Central memory CD8-positive, alpha-beta T cell (primary cell): ENCODE measurements at regions not wholly inside any gene's neighbourhood (a gene's known extent, or its start where the extent isn't known, plus 50 kb on each side); places are given as distances from the start of the nearest gene placed in this dataset.

ENCODE experiments used
- ATAC-seq: fragments of 150-1000 bp; cut with Tn5 transposase; replicated peaks from 2 replicates; pipeline ENCODE4 v1.10.0; 2022; ENCODE audit warnings: mild to moderate bottlenecking, moderate FRiP score, moderate number of reproducible peaks; ENCODE audit not compliant: poor library complexity, severe bottlenecking; ENCODE audit errors: extremely low read depth
- DNase-seq, 2 donors: peaks; one replicate each; pipeline ENCODE4 v3.0.0; 2021; ENCODE audit warnings: low spot score in 2 of 2
- H3K27ac Mint-ChIP-seq: one replicate; pipeline ENCODE4 v1.8.0; 2022; ENCODE audit warnings: low read depth, mild to moderate bottlenecking, moderate library complexity, mixed read lengths
- H3K27me3 Mint-ChIP-seq: one replicate; pipeline ENCODE4 v1.8.0; 2022; ENCODE audit warnings: mixed read lengths
- H3K36me3 Mint-ChIP-seq: one replicate; pipeline ENCODE4 v1.8.0; 2022; ENCODE audit warnings: mild to moderate bottlenecking, moderate library complexity, mixed read lengths; ENCODE audit not compliant: insufficient read depth
- H3K4me1 Mint-ChIP-seq: one replicate; pipeline ENCODE4 v1.8.0; 2022; ENCODE audit warnings: mixed read lengths
- H3K4me3 Mint-ChIP-seq: one replicate; pipeline ENCODE4 v1.8.0; 2022; ENCODE audit warnings: mild to moderate bottlenecking, moderate library complexity, mixed read lengths
- H3K9me3 Mint-ChIP-seq: one replicate; pipeline ENCODE4 v1.8.0; 2022; ENCODE audit warnings: mixed read lengths

- no peaks in the 10 kb centered on the region for H3K36me3 Mint-ChIP-seq
- ATAC-seq = no peak
- H3K27me3 Mint-ChIP-seq = peaks cover 10% of the 10 kb centered on the region
- no peak overlapping the region for H3K4me3 Mint-ChIP-seq
- H3K4me1 Mint-ChIP-seq = no peaks in the 10 kb centered on the region
- peaks cover 5% of the 10 kb centered on the region for H3K9me3 Mint-ChIP-seq
- no peak for DNase-seq
- no peak overlapping the region for H3K27ac Mint-ChIP-seq
Measured at GRCh38 chr12:114240288-114240687, 165.7 kb downstream of the TBX5 start.

- ATAC-seq (no peak), DNase-seq (no peak)
- no peaks in the 10 kb centered on the region for H3K9me3 Mint-ChIP-seq
- no peaks in the 10 kb centered on the region for H3K27me3 Mint-ChIP-seq
- no peak overlapping the region for H3K27ac Mint-ChIP-seq
- no peaks in the 10 kb centered on the region for H3K4me1 Mint-ChIP-seq
- no peaks in the 10 kb centered on the region for H3K36me3 Mint-ChIP-seq
- H3K4me3 Mint-ChIP-seq = no peak overlapping the region
Measured at GRCh38 chr12:114238808-114239207, 167.1 kb downstream of the TBX5 start.

- Mint-ChIP-seq H3K27ac (no peak overlapping the region), H3K4me1 (no peaks in the 10 kb centered on the region), H3K36me3 (no peaks in the 10 kb centered on the region), H3K9me3 (no peaks in the 10 kb centered on the region), H3K27me3 (no peaks in the 10 kb centered on the region), H3K4me3 (no peak overlapping the region)
- ATAC-seq (no peak), DNase-seq (no peak)
Measured at GRCh38 chr12:114237230-114237629, 168.7 kb downstream of the TBX5 start.

- H3K4me3 Mint-ChIP-seq = no peak overlapping the region
- no peaks in the 10 kb centered on the region for H3K9me3 Mint-ChIP-seq
- DNase-seq (no peak), ATAC-seq (no peak)
- H3K27ac Mint-ChIP-seq = no peak overlapping the region
- no peaks in the 10 kb centered on the region for H3K27me3 Mint-ChIP-seq
- H3K4me1 Mint-ChIP-seq = no peaks in the 10 kb centered on the region
- no peaks in the 10 kb centered on the region for H3K36me3 Mint-ChIP-seq
Measured at GRCh38 chr12:114232187-114232586, 173.8 kb downstream of the TBX5 start.

GRCh38 chr12:114229150-114229549 lies 176.8 kb downstream of the TBX5 start:
- no peak overlapping the region for H3K27ac Mint-ChIP-seq

GRCh38 chr12:114226241-114226928 lies 179.6 kb downstream of the TBX5 start:
- Mint-ChIP-seq H3K36me3 (no peaks in the 10 kb centered on the region), H3K27ac (no peak overlapping the region), H3K27me3 (peaks cover 27% of the 10 kb centered on the region), H3K9me3 (peaks cover 6% of the 10 kb centered on the region), H3K4me3 (no peak overlapping the region), H3K4me1 (no peaks in the 10 kb centered on the region)
- no peak for ATAC-seq
- no peak for DNase-seq

More at GRCh38 chr12:114229150-114229549, 176.8 kb downstream of the TBX5 start:
- Mint-ChIP-seq H3K9me3 (no peaks in the 10 kb centered on the region), H3K4me3 (no peak overlapping the region), H3K4me1 (no peaks in the 10 kb centered on the region), H3K27me3 (peaks cover 11% of the 10 kb centered on the region), H3K36me3 (no peaks in the 10 kb centered on the region)
- DNase-seq (no peak), ATAC-seq (no peak)

- Mint-ChIP-seq H3K4me1 (no peaks in the 10 kb centered on the region), H3K27ac (no peak overlapping the region), H3K27me3 (peaks cover 30% of the 10 kb centered on the region), H3K9me3 (peaks cover 11% of the 10 kb centered on the region), H3K4me3 (no peak overlapping the region), H3K36me3 (no peaks in the 10 kb centered on the region)
- no peak for ATAC-seq
- no peak for DNase-seq
Measured at GRCh38 chr12:114221957-114222630, 183.8 kb downstream of the TBX5 start.

GRCh38 chr12:114221136-114221833 lies 184.7 kb downstream of the TBX5 start:
- ATAC-seq = no peak

GRCh38 chr12:114220311-114220710 lies 185.6 kb downstream of the TBX5 start:
- DNase-seq = no peak
- peaks cover 11% of the 10 kb centered on the region for H3K9me3 Mint-ChIP-seq
- no peak overlapping the region for H3K27ac Mint-ChIP-seq
- no peaks in the 10 kb centered on the region for H3K36me3 Mint-ChIP-seq
- H3K4me3 Mint-ChIP-seq = no peak overlapping the region
- peaks cover 37% of the 10 kb centered on the region for H3K27me3 Mint-ChIP-seq
- no peaks in the 10 kb centered on the region for H3K4me1 Mint-ChIP-seq
- ATAC-seq = no peak

More at GRCh38 chr12:114221136-114221833, 184.7 kb downstream of the TBX5 start:
- Mint-ChIP-seq H3K27me3 (peaks cover 37% of the 10 kb centered on the region), H3K9me3 (peaks cover 11% of the 10 kb centered on the region), H3K36me3 (no peaks in the 10 kb centered on the region), H3K4me3 (no peak overlapping the region), H3K4me1 (no peaks in the 10 kb centered on the region), H3K27ac (no peak overlapping the region)
- DNase-seq = no peak

GRCh38 chr12:114218136-114218535 lies 187.8 kb downstream of the TBX5 start:
- H3K9me3 Mint-ChIP-seq = peaks cover 7% of the 10 kb centered on the region
- DNase-seq (no peak), ATAC-seq (no peak)
- H3K4me1 Mint-ChIP-seq = no peaks in the 10 kb centered on the region
- no peak overlapping the region for H3K27ac Mint-ChIP-seq
- no peak overlapping the region for H3K4me3 Mint-ChIP-seq
- peaks cover 16% of the 10 kb centered on the region for H3K27me3 Mint-ChIP-seq
- no peaks in the 10 kb centered on the region for H3K36me3 Mint-ChIP-seq

- DNase-seq = no peak
- no peak overlapping the region for H3K4me3 Mint-ChIP-seq
- H3K27me3 Mint-ChIP-seq = peaks cover 10% of the 10 kb centered on the region
- H3K27ac Mint-ChIP-seq = no peak overlapping the region
- H3K36me3 Mint-ChIP-seq = no peaks in the 10 kb centered on the region
- peaks cover 16% of the 10 kb centered on the region for H3K9me3 Mint-ChIP-seq
- no peak for ATAC-seq
- H3K4me1 Mint-ChIP-seq = no peaks in the 10 kb centered on the region
Measured at GRCh38 chr12:114215746-114216145, 190.2 kb downstream of the TBX5 start.

- no peak for ATAC-seq
- Mint-ChIP-seq H3K4me3 (no peak overlapping the region), H3K9me3 (peaks cover 14% of the 10 kb centered on the region), H3K36me3 (no peaks in the 10 kb centered on the region), H3K27ac (no peak overlapping the region), H3K27me3 (peaks cover 18% of the 10 kb centered on the region), H3K4me1 (no peaks in the 10 kb centered on the region)
- DNase-seq = no peak
Measured at GRCh38 chr12:114213055-114213581, 192.8 kb downstream of the TBX5 start.
